DND-41 (cell line): ENCODE measurements at regions not wholly inside any gene's neighbourhood (a gene's known extent, or its start where the extent isn't known, plus 50 kb on each side); places are given as distances from the start of the nearest gene placed in this dataset.

Experiments used
- EZH2 ChIP-seq: IDR thresholded peaks from 3 replicates; pipeline ENCODE4 v1.6.1; 2012; ENCODE audit warnings: borderline replicate concordance, low read depth, mild to moderate bottlenecking, moderate library complexity, low read length, inconsistent platforms; ENCODE audit not compliant: severe bottlenecking
- TF ChIP-seq, protein P1 (sequence below): IDR thresholded peaks from 2 replicates; pipeline ENCODE4 v1.5.1; 2012; ENCODE audit warnings: borderline replicate concordance, low read length, moderate library complexity, mild to moderate bottlenecking; ENCODE audit not compliant: poor library complexity, severe bottlenecking; ENCODE audit errors: extremely low read depth

DNA sequence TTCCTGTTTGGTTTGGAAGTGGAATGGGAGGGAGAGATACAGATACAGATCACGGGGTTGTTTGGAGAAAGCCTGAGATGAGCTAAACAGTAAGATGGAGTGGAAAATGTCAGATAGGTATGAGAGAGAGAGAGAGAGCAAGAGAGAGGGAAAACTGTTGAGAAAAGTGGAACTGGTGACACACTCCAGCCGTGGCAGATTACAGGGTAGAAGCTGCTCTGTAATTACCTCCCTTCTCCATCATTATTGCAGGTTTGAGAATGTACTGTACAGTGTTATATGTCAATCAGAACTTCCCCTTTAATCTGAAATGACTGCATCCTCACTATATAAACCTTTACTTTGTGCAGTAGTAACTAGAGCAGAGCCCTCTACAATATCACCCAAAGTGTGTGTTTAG is 74.5 kb upstream of the WWC1 start:
- TF ChIP-seq EZH2, result no peak
- TF ChIP-seq, protein P1, sequence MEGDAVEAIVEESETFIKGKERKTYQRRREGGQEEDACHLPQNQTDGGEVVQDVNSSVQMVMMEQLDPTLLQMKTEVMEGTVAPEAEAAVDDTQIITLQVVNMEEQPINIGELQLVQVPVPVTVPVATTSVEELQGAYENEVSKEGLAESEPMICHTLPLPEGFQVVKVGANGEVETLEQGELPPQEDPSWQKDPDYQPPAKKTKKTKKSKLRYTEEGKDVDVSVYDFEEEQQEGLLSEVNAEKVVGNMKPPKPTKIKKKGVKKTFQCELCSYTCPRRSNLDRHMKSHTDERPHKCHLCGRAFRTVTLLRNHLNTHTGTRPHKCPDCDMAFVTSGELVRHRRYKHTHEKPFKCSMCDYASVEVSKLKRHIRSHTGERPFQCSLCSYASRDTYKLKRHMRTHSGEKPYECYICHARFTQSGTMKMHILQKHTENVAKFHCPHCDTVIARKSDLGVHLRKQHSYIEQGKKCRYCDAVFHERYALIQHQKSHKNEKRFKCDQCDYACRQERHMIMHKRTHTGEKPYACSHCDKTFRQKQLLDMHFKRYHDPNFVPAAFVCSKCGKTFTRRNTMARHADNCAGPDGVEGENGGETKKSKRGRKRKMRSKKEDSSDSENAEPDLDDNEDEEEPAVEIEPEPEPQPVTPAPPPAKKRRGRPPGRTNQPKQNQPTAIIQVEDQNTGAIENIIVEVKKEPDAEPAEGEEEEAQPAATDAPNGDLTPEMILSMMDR, result no peak
